Peyer's patch (tissue), 4 donors: ENCODE measurements at regions not wholly inside any gene's neighbourhood (a gene's known extent, or its start where the extent isn't known, plus 50 kb on each side); places are given as distances from the start of the nearest gene placed in this dataset.

Source experiments
- CTCF ChIP-seq, 6 experiments: fragments of 450-650 bp in 4 of 6; fragments of 200-600 bp in 2 of 6; sonication (generic) in 1 of 6; IDR thresholded peaks; one replicate each; pipeline ENCODE4 v1.5.1; 2017 to 2019; ENCODE audit warnings: antibody characterized with exemption in 6 of 6, mild to moderate bottlenecking in 3 of 6, moderate library complexity in 1 of 6
- POLR2A ChIP-seq, 2 donors: fragments of 450-650 bp; IDR thresholded peaks; one replicate each; pipeline ENCODE4 v1.5.1; 2017; ENCODE audit warnings: antibody characterized with exemption in 2 of 2, mild to moderate bottlenecking in 2 of 2, moderate library complexity in 2 of 2

GRCh38 chr1:29631361-29631760 lies 395.0 kb downstream of the PTPRU start:
- no peak for TF ChIP-seq CTCF (IDR thresholded peaks at IDR 0.05)
- TF ChIP-seq POLR2A (IDR thresholded peaks at IDR 0.05), result no peak
